ENCODE measurements at regions not wholly inside any gene's neighbourhood (a gene's known extent, or its start where the extent isn't known, plus 50 kb on each side); places are given as distances from the start of the nearest gene placed in this dataset.

DNA sequence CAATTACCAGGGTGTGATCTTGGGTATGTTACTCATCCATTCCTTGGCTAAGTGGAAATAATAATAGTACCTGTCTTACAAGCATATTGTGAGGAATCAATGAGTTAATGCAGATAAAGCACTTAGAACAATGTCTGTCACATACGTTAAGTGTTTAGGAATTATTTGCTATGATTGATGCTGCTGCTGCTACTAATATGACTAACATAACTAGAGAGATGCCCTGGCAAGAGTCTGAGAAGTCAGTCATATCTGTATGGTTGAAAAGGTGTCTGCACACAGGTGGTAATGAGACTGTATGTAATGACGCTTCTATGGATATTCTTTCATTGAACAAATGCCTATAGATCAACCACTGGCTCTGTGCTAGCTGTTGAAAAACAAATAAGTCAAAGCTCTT is 100.1 kb upstream of the PCGF5 start:
- no peaks in the 10 kb centered on the region for H3K9me3 ChIP-seq
- intact Hi-C loops (cut with DNase I): no loop called here
- H3K4me3 ChIP-seq: no peak overlapping the region
- 42 to 48% methylated on average over 2 of the region's 2 CpGs for WGBS, 2 donors
- no peaks in the 10 kb centered on the region for H3K36me3 ChIP-seq
- no peaks in the 10 kb centered on the region for H3K4me1 ChIP-seq
- no peak overlapping the region for H3K27ac ChIP-seq
- DNase-seq: no peak
- no peaks in the 10 kb centered on the region for H3K27me3 ChIP-seq
- no peak for TF ChIP-seq POLR2AphosphoS5 (IDR thresholded peaks at IDR 0.05)
- no peak for TF ChIP-seq POLR2A (IDR thresholded peaks at IDR 0.05)
- no peak for TF ChIP-seq EP300 (IDR thresholded peaks at IDR 0.05)
- TF ChIP-seq, protein P1, sequence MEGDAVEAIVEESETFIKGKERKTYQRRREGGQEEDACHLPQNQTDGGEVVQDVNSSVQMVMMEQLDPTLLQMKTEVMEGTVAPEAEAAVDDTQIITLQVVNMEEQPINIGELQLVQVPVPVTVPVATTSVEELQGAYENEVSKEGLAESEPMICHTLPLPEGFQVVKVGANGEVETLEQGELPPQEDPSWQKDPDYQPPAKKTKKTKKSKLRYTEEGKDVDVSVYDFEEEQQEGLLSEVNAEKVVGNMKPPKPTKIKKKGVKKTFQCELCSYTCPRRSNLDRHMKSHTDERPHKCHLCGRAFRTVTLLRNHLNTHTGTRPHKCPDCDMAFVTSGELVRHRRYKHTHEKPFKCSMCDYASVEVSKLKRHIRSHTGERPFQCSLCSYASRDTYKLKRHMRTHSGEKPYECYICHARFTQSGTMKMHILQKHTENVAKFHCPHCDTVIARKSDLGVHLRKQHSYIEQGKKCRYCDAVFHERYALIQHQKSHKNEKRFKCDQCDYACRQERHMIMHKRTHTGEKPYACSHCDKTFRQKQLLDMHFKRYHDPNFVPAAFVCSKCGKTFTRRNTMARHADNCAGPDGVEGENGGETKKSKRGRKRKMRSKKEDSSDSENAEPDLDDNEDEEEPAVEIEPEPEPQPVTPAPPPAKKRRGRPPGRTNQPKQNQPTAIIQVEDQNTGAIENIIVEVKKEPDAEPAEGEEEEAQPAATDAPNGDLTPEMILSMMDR (IDR thresholded peaks at IDR 0.05): no peak

DNA sequence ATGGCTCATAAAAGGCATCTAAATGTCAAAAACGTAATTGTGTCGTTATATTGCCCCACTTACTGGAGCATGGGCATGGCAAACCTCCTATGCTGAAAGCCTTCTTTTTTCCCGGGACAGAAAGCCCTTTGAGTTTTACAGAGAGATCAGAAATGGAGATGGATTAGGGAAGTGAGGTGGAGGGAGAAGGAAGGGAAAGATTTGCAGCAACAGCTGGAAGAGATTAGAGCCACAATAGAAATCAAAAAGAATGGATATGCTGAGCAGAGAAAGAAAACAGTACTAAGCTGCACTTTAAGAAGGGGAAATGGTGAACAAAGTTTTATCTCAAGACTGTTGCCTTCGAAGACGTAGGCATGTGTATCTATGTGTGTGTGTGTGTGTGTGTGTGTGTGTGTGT is 97.2 kb upstream of the PCGF5 start:
- H3K4me1 ChIP-seq: no peaks in the 10 kb centered on the region
- no peaks in the 10 kb centered on the region for H3K9me3 ChIP-seq
- TF ChIP-seq, protein P1 (IDR thresholded peaks at IDR 0.05): no peak
- TF ChIP-seq EP300 (IDR thresholded peaks at IDR 0.05) (no peak), POLR2AphosphoS5 (IDR thresholded peaks at IDR 0.05) (no peak), POLR2A (IDR thresholded peaks at IDR 0.05) (no peak)
- no peak overlapping the region for H3K27ac ChIP-seq
- no peak overlapping the region for H3K4me3 ChIP-seq
- intact Hi-C loops (cut with DNase I): no loop called here
- no peaks in the 10 kb centered on the region for H3K36me3 ChIP-seq
- H3K27me3 ChIP-seq: no peaks in the 10 kb centered on the region
- 36 to 53% methylated on average over 5 of the region's 5 CpGs for WGBS, 2 donors
- DNase-seq: no peak

DNA sequence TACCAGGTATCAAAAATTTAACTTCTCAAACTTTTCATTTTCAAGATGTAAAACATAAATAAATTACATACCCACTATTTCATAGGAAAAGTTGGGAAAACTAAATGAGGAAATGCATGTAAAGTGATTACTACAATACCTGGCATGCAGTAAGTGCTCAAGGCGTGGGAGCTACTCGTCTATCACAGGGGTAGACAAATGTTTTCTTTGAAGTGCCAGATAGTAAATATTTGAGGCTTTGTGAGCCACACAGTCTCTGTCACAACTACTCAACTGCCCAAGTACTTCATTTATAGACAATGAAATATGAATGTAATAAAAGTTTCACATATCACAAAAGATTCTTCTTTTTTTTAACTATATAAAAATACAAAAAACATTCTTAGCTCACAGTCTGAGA is 96.4 kb upstream of the PCGF5 start:
- Histone ChIP-seq H3K9me3 (no peaks in the 10 kb centered on the region), H3K27me3 (no peaks in the 10 kb centered on the region), H3K4me3 (no peak overlapping the region), H3K27ac (no peak overlapping the region), H3K4me1 (no peaks in the 10 kb centered on the region), H3K36me3 (no peaks in the 10 kb centered on the region)
- WGBS, 2 donors: 31 to 58% methylated on average over 2 of the region's 2 CpGs
- no peak for DNase-seq
- intact Hi-C loops (cut with DNase I): no loop called here
- TF ChIP-seq POLR2A (IDR thresholded peaks at IDR 0.05) (no peak), POLR2AphosphoS5 (IDR thresholded peaks at IDR 0.05) (no peak), EP300 (IDR thresholded peaks at IDR 0.05) (no peak)
- TF ChIP-seq, protein P1 (IDR thresholded peaks at IDR 0.05): no peak

DNA sequence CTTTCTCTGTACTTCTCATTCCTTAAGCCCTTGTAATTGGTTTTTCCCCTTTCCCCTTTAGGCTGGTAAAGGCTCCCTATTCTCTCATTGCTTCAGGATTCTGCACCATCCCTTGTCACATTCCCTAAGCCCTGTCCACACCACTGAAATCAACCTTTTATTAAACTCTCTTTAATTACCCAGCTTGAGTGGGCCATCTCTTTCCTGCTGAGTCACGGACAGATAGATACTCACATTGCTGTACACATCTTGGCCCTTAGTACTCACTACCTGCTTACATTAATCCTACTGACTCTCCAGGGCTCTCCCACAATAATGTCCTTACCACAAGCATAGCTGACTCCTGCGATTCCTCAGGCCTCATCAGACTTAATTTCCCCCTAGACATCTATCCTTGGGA is 94.0 kb upstream of the PCGF5 start:
- Histone ChIP-seq H3K9me3 (no peaks in the 10 kb centered on the region), H3K4me3 (no peak overlapping the region), H3K27me3 (no peaks in the 10 kb centered on the region), H3K27ac (no peak overlapping the region), H3K36me3 (no peaks in the 10 kb centered on the region), H3K4me1 (no peaks in the 10 kb centered on the region)
- no peak for DNase-seq
- WGBS, 2 donors: 88 to 90% methylated on average over 2 of the region's 2 CpGs
- intact Hi-C loops (cut with DNase I): no loop called here
- no peak for TF ChIP-seq POLR2A (IDR thresholded peaks at IDR 0.05)
- no peak for TF ChIP-seq POLR2AphosphoS5 (IDR thresholded peaks at IDR 0.05)
- TF ChIP-seq, protein P1 (IDR thresholded peaks at IDR 0.05): no peak
- no peak for TF ChIP-seq EP300 (IDR thresholded peaks at IDR 0.05)

DNA sequence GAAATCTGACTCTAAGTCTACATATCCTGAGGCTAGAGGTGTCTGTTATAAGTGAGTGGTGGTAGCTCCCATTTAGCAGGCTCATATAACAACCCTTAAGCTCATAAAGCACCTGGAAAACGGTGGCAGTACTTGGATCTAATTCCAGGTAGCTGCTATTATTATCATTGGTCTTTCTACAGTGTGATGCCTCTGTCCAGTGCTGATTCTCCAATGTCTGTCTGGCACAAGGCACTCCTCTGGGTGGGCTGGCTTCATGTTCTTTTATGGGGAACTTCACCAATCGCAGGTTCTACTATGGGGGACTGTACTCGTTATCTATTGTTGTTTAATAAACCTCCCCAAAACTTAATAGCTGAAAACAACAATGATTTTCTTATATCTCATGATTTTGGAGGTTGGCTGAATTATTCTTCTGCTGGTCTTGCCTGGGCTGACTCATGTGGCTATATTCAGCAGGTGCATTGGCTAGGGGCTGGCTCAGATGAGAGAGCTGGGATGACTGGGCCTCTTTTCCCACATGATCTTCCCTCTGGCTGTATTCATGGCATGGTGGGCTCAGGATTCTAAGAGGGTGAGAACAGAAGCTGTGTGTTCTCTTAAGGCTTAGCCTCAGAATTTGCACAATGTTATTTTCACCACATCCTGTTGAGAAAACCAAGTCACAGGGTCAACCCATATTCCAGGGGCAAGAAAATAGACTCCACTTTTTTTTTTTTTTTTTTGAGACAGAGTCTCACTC is 93.0 kb upstream of the PCGF5 start:
- TF ChIP-seq POLR2A (IDR thresholded peaks at IDR 0.05) (no peak), EP300 (IDR thresholded peaks at IDR 0.05) (no peak), POLR2AphosphoS5 (IDR thresholded peaks at IDR 0.05) (no peak)
- TF ChIP-seq, protein P1 (IDR thresholded peaks at IDR 0.05): no peak
- Histone ChIP-seq H3K27ac (no peak overlapping the region), H3K27me3 (no peaks in the 10 kb centered on the region), H3K36me3 (no peaks in the 10 kb centered on the region), H3K9me3 (no peaks in the 10 kb centered on the region), H3K4me1 (no peaks in the 10 kb centered on the region), H3K4me3 (no peak overlapping the region)
- 66 to 77% methylated on average over 3 of the region's 3 CpGs for whole genome bisulfite sequencing, 2 donors
- intact Hi-C loops (cut with DNase I): no loop called here
- DNase-seq: no peak

Data from sigmoid colon (tissue), 6 donors.